ENCODE measurements at regions not wholly inside any gene's neighbourhood (a gene's known extent, or its start where the extent isn't known, plus 50 kb on each side); places are given as distances from the start of the nearest gene placed in this dataset.
"Not testable (repeated sequence)": the region's sequence is repeated elsewhere in the genome, so short reads cannot be mapped to it uniquely, and the experiment has no call there.

GRCh38 chr3:94336046-94336753 lies 273.3 kb downstream of the NSUN3 start:
- no peak for DNase-seq

- no peak for DNase-seq
Observed at GRCh38 chr3:94345101-94345500, 282.2 kb downstream of the NSUN3 start.

- DNase-seq: no peak
Observed at GRCh38 chr3:94349310-94349878, 286.5 kb downstream of the NSUN3 start.

GRCh38 chr3:94356581-94356980 lies 293.7 kb downstream of the NSUN3 start:
- DNase-seq: no peak

- DNase-seq: no peak
Observed at GRCh38 chr3:94359996-94360395, 297.1 kb downstream of the NSUN3 start.

GRCh38 chr3:94360987-94361386 lies 298.1 kb downstream of the NSUN3 start:
- no peak for DNase-seq

GRCh38 chr3:94362393-94362792 lies 299.5 kb downstream of the NSUN3 start:
- DNase-seq: no peak

- no peak for DNase-seq
Observed at GRCh38 chr3:94365006-94365405, 302.1 kb downstream of the NSUN3 start.

GRCh38 chr3:94372026-94372425 lies 309.2 kb downstream of the NSUN3 start:
- DNase-seq: no peak

- DNase-seq: no peak
Observed at GRCh38 chr3:94373456-94373855, 310.6 kb downstream of the NSUN3 start.

- no peak for DNase-seq
Observed at GRCh38 chr3:94374439-94375161, 311.7 kb downstream of the NSUN3 start.

- DNase-seq: not testable (repeated sequence)
Observed at GRCh38 chr3:94377123-94377696, 314.3 kb downstream of the NSUN3 start.

- DNase-seq: not testable (repeated sequence)
Observed at GRCh38 chr3:94377863-94378262, 315.0 kb downstream of the NSUN3 start.

GRCh38 chr3:94378322-94378721 lies 315.5 kb downstream of the NSUN3 start:
- no peak for DNase-seq

- no peak for DNase-seq
Observed at GRCh38 chr3:94379264-94379663, 316.4 kb downstream of the NSUN3 start.

- no peak for DNase-seq
Observed at GRCh38 chr3:94394885-94395284, 332.0 kb downstream of the NSUN3 start.

- DNase-seq: no peak
Observed at GRCh38 chr3:94395851-94396250, 333.0 kb downstream of the NSUN3 start.

GRCh38 chr3:94398036-94398435 lies 335.2 kb downstream of the NSUN3 start:
- no peak for DNase-seq

GRCh38 chr3:94401466-94401865 lies 338.6 kb downstream of the NSUN3 start:
- DNase-seq: no peak

GRCh38 chr3:94402126-94402525 lies 339.3 kb downstream of the NSUN3 start:
- DNase-seq: no peak

GRCh38 chr3:94405258-94406035 lies 342.6 kb downstream of the NSUN3 start:
- no peak for DNase-seq

- no peak for DNase-seq
Observed at GRCh38 chr3:94406595-94406994, 343.7 kb downstream of the NSUN3 start.

- DNase-seq: not testable (repeated sequence)
Observed at GRCh38 chr3:94412936-94413335, 350.1 kb downstream of the NSUN3 start.
